Activated CD8-positive, alpha-beta T cell treated with anti-CD3 and anti-CD28 coated beads for 36 hours (primary cell): ENCODE measurements at regions not wholly inside any gene's neighbourhood (a gene's known extent, or its start where the extent isn't known, plus 50 kb on each side); places are given as distances from the start of the nearest gene placed in this dataset.

ENCODE experiments used
- ATAC-seq: fragments of 200-7000 bp; cut with Tn5 transposase; one replicate; pipeline ENCODE4 v1.10.0; 2021; ENCODE audit warnings: mild to moderate bottlenecking, moderate library complexity
- CTCF ChIA-PET: fragments of 350-600 bp; sonication (Branson Sonifier 250); formaldehyde crosslinking; loops from one replicate; lab custom pipeline; 2021; ENCODE audit warnings: antibody characterized with exemption; lab: Charles Lee
- POLR2A ChIA-PET: fragments of 350-600 bp; sonication (Branson Sonifier 250); formaldehyde crosslinking; loops from one replicate; lab custom pipeline; 2021; ENCODE audit warnings: antibody characterized with exemption; lab: Charles Lee
- DNase-seq: peaks from one replicate; pipeline ENCODE4 v3.0.0-alpha.2; 2020
- H3K27ac Mint-ChIP-seq: one replicate; pipeline ENCODE4 v1.8.0; 2021; ENCODE audit warnings: mild to moderate bottlenecking, mixed read lengths
- H3K27me3 Mint-ChIP-seq: one replicate; pipeline ENCODE4 v1.8.0; 2021; ENCODE audit warnings: mixed read lengths
- H3K36me3 Mint-ChIP-seq: one replicate; pipeline ENCODE4 v1.8.0; 2021; ENCODE audit warnings: low read depth, mixed read lengths
- H3K4me1 Mint-ChIP-seq: one replicate; pipeline ENCODE4 v1.8.0; 2021; ENCODE audit warnings: low read depth, mixed read lengths
- H3K4me3 Mint-ChIP-seq: one replicate; pipeline ENCODE4 v1.8.0; 2021; ENCODE audit warnings: mild to moderate bottlenecking, moderate library complexity, mixed read lengths
- H3K9me3 Mint-ChIP-seq: one replicate; pipeline ENCODE4 v1.8.0; 2021; ENCODE audit warnings: mixed read lengths
- CTCF ChIP-seq: fragments of 200-600 bp; IDR thresholded peaks from one replicate; pipeline ENCODE4 v1.8.0; 2022; ENCODE audit warnings: antibody characterized with exemption, mild to moderate bottlenecking
- intact Hi-C: fragments of 100-400 bp; cut with micrococcal nuclease; formaldehyde crosslinking; loops from one replicate; pipeline ENCODE4 v1.10.0; 2022

- TF ChIP-seq CTCF: no peak
- CTCF ChIA-PET: no interaction called here
- Mint-ChIP-seq H3K4me3 (no peak overlapping the region), H3K27me3 (no peaks in the 10 kb centered on the region), H3K9me3 (peaks cover 3% of the 10 kb centered on the region), H3K27ac (no peak overlapping the region), H3K4me1 (no peaks in the 10 kb centered on the region), H3K36me3 (no peaks in the 10 kb centered on the region)
- POLR2A ChIA-PET: no interaction called here
- intact Hi-C loops: no loop called here
- ATAC-seq: no peak
- no peak for DNase-seq
Measured at GRCh38 chr20:56060486-56060885, 55.2 kb upstream of the CBLN4 start.

- H3K4me3 Mint-ChIP-seq: no peak overlapping the region
Measured at GRCh38 chr20:56069016-56069415, 63.7 kb upstream of the CBLN4 start.

GRCh38 chr20:56072165-56072564 lies 66.8 kb upstream of the CBLN4 start:
- H3K4me3 Mint-ChIP-seq: no peak overlapping the region
- no peak for TF ChIP-seq CTCF
- H3K4me1 Mint-ChIP-seq: no peaks in the 10 kb centered on the region
- DNase-seq (no peak), ATAC-seq (no peak)
- peaks cover 11% of the 10 kb centered on the region for H3K9me3 Mint-ChIP-seq
- ChIA-PET CTCF (no interaction called here), POLR2A (no interaction called here)
- H3K27ac Mint-ChIP-seq: no peak overlapping the region
- no peaks in the 10 kb centered on the region for H3K36me3 Mint-ChIP-seq
- no peaks in the 10 kb centered on the region for H3K27me3 Mint-ChIP-seq
- intact Hi-C loops: no loop called here

More at GRCh38 chr20:56069016-56069415, 63.7 kb upstream of the CBLN4 start:
- H3K36me3 Mint-ChIP-seq: no peaks in the 10 kb centered on the region
- ChIA-PET CTCF (no interaction called here), POLR2A (no interaction called here)
- no peak overlapping the region for H3K27ac Mint-ChIP-seq
- no peak for TF ChIP-seq CTCF
- peaks cover 5% of the 10 kb centered on the region for H3K9me3 Mint-ChIP-seq
- H3K27me3 Mint-ChIP-seq: no peaks in the 10 kb centered on the region
- DNase-seq: no peak
- intact Hi-C loops: no loop called here
- H3K4me1 Mint-ChIP-seq: no peaks in the 10 kb centered on the region
- ATAC-seq: no peak

- Mint-ChIP-seq H3K4me1 (no peaks in the 10 kb centered on the region), H3K9me3 (peaks cover 6% of the 10 kb centered on the region), H3K27ac (no peak overlapping the region), H3K36me3 (peaks cover 1% of the 10 kb centered on the region), H3K27me3 (peaks cover 6% of the 10 kb centered on the region), H3K4me3 (no peak overlapping the region)
- no peak for ATAC-seq
- intact Hi-C loops: no loop called here
- POLR2A ChIA-PET: no interaction called here
- no peak for TF ChIP-seq CTCF
- DNase-seq: no peak
- CTCF ChIA-PET: no interaction called here
Measured at GRCh38 chr20:56088375-56088774, 83.1 kb upstream of the CBLN4 start.

- CTCF ChIA-PET: no interaction called here
- Mint-ChIP-seq H3K27me3 (peaks cover 6% of the 10 kb centered on the region), H3K4me1 (no peaks in the 10 kb centered on the region), H3K4me3 (no peak overlapping the region), H3K36me3 (peaks cover 1% of the 10 kb centered on the region), H3K27ac (no peak overlapping the region), H3K9me3 (peaks cover 14% of the 10 kb centered on the region)
- no peak for ATAC-seq
- DNase-seq: no peak
- POLR2A ChIA-PET: no interaction called here
- intact Hi-C loops: no loop called here
- no peak for TF ChIP-seq CTCF
Measured at GRCh38 chr20:56091628-56092234, 86.4 kb upstream of the CBLN4 start.
